ENCODE measurements at regions not wholly inside any gene's neighbourhood (a gene's known extent, or its start where the extent isn't known, plus 50 kb on each side); places are given as distances from the start of the nearest gene placed in this dataset.
A peak's percentile ranks its signal among the peaks of the same experiment; 100 is the strongest.
"Not testable (repeated sequence)": the region's sequence is repeated elsewhere in the genome, so short reads cannot be mapped to it uniquely, and the experiment has no call there.

GRCh38 chr3:171548917-171549316 is 88.7 kb upstream of the TNIK start:
- DNase-seq: peak; percentile 12

GRCh38 chr3:171543759-171544300 is 83.6 kb upstream of the TNIK start:
- no peak for DNase-seq

- DNase-seq: no peak
Observed at GRCh38 chr3:171542976-171543375, 82.8 kb upstream of the TNIK start.

- DNase-seq: no peak
Observed at GRCh38 chr3:171541647-171542046, 81.4 kb upstream of the TNIK start.

- DNase-seq: no peak
Observed at GRCh38 chr3:171541181-171541580, 81.0 kb upstream of the TNIK start.

GRCh38 chr3:171535799-171536198 is 75.6 kb upstream of the TNIK start:
- DNase-seq: no peak

- no peak for DNase-seq
Observed at GRCh38 chr3:171535133-171535532, 74.9 kb upstream of the TNIK start.

- no peak for DNase-seq
Observed at GRCh38 chr3:171533702-171534101, 73.5 kb upstream of the TNIK start.

GRCh38 chr3:171532294-171532693 is 72.1 kb upstream of the TNIK start:
- no peak for DNase-seq

GRCh38 chr3:171531716-171532115 is 71.5 kb upstream of the TNIK start:
- DNase-seq: no peak

- no peak for DNase-seq
Observed at GRCh38 chr3:171528102-171528501, 67.9 kb upstream of the TNIK start.

GRCh38 chr3:171526869-171527268 is 66.7 kb upstream of the TNIK start:
- peak; percentile 67 for DNase-seq

- DNase-seq: peak; percentile 53
Observed at GRCh38 chr3:171526146-171526545, 65.9 kb upstream of the TNIK start.

- DNase-seq: no peak
Observed at GRCh38 chr3:171525437-171525836, 65.2 kb upstream of the TNIK start.

- DNase-seq: no peak
Observed at GRCh38 chr3:171524921-171525310, 64.7 kb upstream of the TNIK start.

GRCh38 chr3:171522651-171523050 is 62.4 kb upstream of the TNIK start:
- no peak for DNase-seq

- DNase-seq: not testable (repeated sequence)
Observed at GRCh38 chr3:171519423-171519822, 59.2 kb upstream of the TNIK start.

- DNase-seq: no peak
Observed at GRCh38 chr3:171516765-171517164, 56.6 kb upstream of the TNIK start.

- DNase-seq: no peak
Observed at GRCh38 chr3:171514466-171514865, 54.3 kb upstream of the TNIK start.

GRCh38 chr3:171511450-171511849 is 51.2 kb upstream of the TNIK start:
- DNase-seq: no peak

Data from fibroblast of skin of back (primary cell).